B cell (primary cell): ENCODE measurements at regions not wholly inside any gene's neighbourhood (a gene's known extent, or its start where the extent isn't known, plus 50 kb on each side); places are given as distances from the start of the nearest gene placed in this dataset.

ENCODE experiments used
- CTCF ChIP-seq: fragments of 200-600 bp; IDR thresholded peaks from one replicate; pipeline ENCODE4 v1.8.0; 2022; ENCODE audit warnings: antibody characterized with exemption, mild to moderate bottlenecking
- EZH2 ChIP-seq: IDR thresholded peaks from 2 replicates; pipeline ENCODE4 v1.6.1; 2012; ENCODE audit warnings: borderline replicate concordance, low read depth, mild to moderate bottlenecking, moderate library complexity, low read length; ENCODE audit not compliant: insufficient read depth, poor library complexity, severe bottlenecking

GRCh38 chr16:72566174-72566573, 394.2 kb upstream of the PMFBP1 start:
- TF ChIP-seq EZH2 (no peak), CTCF (no peak)
